ENCODE measurements at regions not wholly inside any gene's neighbourhood (a gene's known extent, or its start where the extent isn't known, plus 50 kb on each side); places are given as distances from the start of the nearest gene placed in this dataset.

GRCh38 chr15:95853350-95853749 lies 477.1 kb upstream of the NR2F2 start:
- no peak overlapping the region for H3K27ac ChIP-seq
- no peak for TF ChIP-seq ZFX (IDR thresholded peaks at IDR 0.05; ENCODE audit: borderline replicate concordance)
- TF ChIP-seq CTCF (IDR thresholded peaks at IDR 0.05) = no peak

- TF ChIP-seq CTCF (IDR thresholded peaks at IDR 0.05) (no peak), ZFX (IDR thresholded peaks at IDR 0.05; ENCODE audit: borderline replicate concordance) (no peak)
- H3K27ac ChIP-seq = no peak overlapping the region
These were observed 473.3 kb upstream of the NR2F2 start for GRCh38 chr15:95857124-95857757.

- TF ChIP-seq ZFX (IDR thresholded peaks at IDR 0.05; ENCODE audit: borderline replicate concordance) (no peak), CTCF (IDR thresholded peaks at IDR 0.05) (no peak)
These were observed 472.7 kb upstream of the NR2F2 start for GRCh38 chr15:95857758-95858157.

GRCh38 chr15:95860406-95860805 lies 470.1 kb upstream of the NR2F2 start:
- no peak for TF ChIP-seq CTCF (IDR thresholded peaks at IDR 0.05)
- no peak for TF ChIP-seq ZFX (IDR thresholded peaks at IDR 0.05; ENCODE audit: borderline replicate concordance)

More at GRCh38 chr15:95857758-95858157, 472.7 kb upstream of the NR2F2 start:
- H3K27ac ChIP-seq = no peak overlapping the region

GRCh38 chr15:95864467-95864886 lies 466.0 kb upstream of the NR2F2 start:
- no peak overlapping the region for H3K27ac ChIP-seq
- TF ChIP-seq ZFX (IDR thresholded peaks at IDR 0.05; ENCODE audit: borderline replicate concordance) (no peak), CTCF (IDR thresholded peaks at IDR 0.05) (no peak)

More at GRCh38 chr15:95860406-95860805, 470.1 kb upstream of the NR2F2 start:
- H3K27ac ChIP-seq = no peak overlapping the region

- no peak overlapping the region for H3K27ac ChIP-seq
- TF ChIP-seq CTCF (IDR thresholded peaks at IDR 0.05) = no peak
- TF ChIP-seq ZFX (IDR thresholded peaks at IDR 0.05; ENCODE audit: borderline replicate concordance) = no peak
These were observed 465.2 kb upstream of the NR2F2 start for GRCh38 chr15:95865330-95865739.

- H3K27ac ChIP-seq = no peak overlapping the region
- TF ChIP-seq CTCF (IDR thresholded peaks at IDR 0.05) (no peak), ZFX (IDR thresholded peaks at IDR 0.05; ENCODE audit: borderline replicate concordance) (no peak)
These were observed 463.6 kb upstream of the NR2F2 start for GRCh38 chr15:95866711-95867440.

All from 22Rv1 (cell line).